ENCODE measurements at regions not wholly inside any gene's neighbourhood (a gene's known extent, or its start where the extent isn't known, plus 50 kb on each side); places are given as distances from the start of the nearest gene placed in this dataset.
"Not testable (repeated sequence)": the region's sequence is repeated elsewhere in the genome, so short reads cannot be mapped to it uniquely, and the experiment has no call there.

DNA sequence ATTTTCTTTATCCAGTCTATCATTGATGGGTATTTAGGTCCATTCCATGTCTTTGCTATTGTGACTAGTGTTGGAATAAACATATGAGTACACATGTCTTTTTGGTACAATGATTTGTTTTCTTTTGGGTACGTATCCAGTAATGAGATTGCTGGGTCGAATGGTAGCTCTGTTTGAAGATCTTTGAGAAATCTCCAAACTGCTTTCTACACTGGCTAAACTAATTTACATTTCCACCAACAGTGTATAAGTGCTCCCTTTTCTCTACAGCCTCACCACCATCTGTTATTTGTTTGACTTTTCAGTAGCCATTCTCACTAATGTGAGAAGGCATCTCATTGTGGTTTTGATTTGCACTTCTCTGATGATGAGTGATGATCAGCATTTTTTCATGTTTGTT lies 103.7 kb downstream of the GOSR1 start:
- ATAC-seq (ENCODE audit: poor library complexity): no peak
- H3K27ac ChIP-seq (ENCODE audit: low read depth in 1 of 2, low read length in 2 of 2): no peak overlapping the region
- TF ChIP-seq, protein P1, sequence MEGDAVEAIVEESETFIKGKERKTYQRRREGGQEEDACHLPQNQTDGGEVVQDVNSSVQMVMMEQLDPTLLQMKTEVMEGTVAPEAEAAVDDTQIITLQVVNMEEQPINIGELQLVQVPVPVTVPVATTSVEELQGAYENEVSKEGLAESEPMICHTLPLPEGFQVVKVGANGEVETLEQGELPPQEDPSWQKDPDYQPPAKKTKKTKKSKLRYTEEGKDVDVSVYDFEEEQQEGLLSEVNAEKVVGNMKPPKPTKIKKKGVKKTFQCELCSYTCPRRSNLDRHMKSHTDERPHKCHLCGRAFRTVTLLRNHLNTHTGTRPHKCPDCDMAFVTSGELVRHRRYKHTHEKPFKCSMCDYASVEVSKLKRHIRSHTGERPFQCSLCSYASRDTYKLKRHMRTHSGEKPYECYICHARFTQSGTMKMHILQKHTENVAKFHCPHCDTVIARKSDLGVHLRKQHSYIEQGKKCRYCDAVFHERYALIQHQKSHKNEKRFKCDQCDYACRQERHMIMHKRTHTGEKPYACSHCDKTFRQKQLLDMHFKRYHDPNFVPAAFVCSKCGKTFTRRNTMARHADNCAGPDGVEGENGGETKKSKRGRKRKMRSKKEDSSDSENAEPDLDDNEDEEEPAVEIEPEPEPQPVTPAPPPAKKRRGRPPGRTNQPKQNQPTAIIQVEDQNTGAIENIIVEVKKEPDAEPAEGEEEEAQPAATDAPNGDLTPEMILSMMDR (IDR thresholded peaks at IDR 0.05): no peak
- H3K27me3 ChIP-seq (ENCODE audit: control insufficient read depth in 1 of 2, insufficient read depth in 2 of 2, low read length in 2 of 2): no peaks in the 10 kb centered on the region
- no peaks in the 10 kb centered on the region for H3K36me3 Mint-ChIP-seq (ENCODE audit: low read depth)
- CTCF ChIA-PET: no interaction called here
- no peak overlapping the region for H3K4me3 ChIP-seq (ENCODE audit: low read length)
- no peak overlapping the region for H3K4me3 Mint-ChIP-seq
- H3K27ac Mint-ChIP-seq: no peak overlapping the region
- POLR2A ChIA-PET: no interaction called here
- intact Hi-C loops (cut with DNase I, micrococcal nuclease): no loop called here
- H3K36me3 ChIP-seq (ENCODE audit: insufficient read depth, low read length): no peaks in the 10 kb centered on the region
- peaks cover 5% of the 10 kb centered on the region for H3K4me1 Mint-ChIP-seq (ENCODE audit: low read depth)
- no peaks in the 10 kb centered on the region for H3K9me3 Mint-ChIP-seq
- H3K4me1 ChIP-seq (ENCODE audit: insufficient read depth, low read length): no peaks in the 10 kb centered on the region
- DNase-seq: no peak
- H3K9me3 ChIP-seq (ENCODE audit: control insufficient read depth in 1 of 2, insufficient read depth in 1 of 2, low read length in 2 of 2): no peaks in the 10 kb centered on the region
- no peaks in the 10 kb centered on the region for H3K27me3 Mint-ChIP-seq

DNA sequence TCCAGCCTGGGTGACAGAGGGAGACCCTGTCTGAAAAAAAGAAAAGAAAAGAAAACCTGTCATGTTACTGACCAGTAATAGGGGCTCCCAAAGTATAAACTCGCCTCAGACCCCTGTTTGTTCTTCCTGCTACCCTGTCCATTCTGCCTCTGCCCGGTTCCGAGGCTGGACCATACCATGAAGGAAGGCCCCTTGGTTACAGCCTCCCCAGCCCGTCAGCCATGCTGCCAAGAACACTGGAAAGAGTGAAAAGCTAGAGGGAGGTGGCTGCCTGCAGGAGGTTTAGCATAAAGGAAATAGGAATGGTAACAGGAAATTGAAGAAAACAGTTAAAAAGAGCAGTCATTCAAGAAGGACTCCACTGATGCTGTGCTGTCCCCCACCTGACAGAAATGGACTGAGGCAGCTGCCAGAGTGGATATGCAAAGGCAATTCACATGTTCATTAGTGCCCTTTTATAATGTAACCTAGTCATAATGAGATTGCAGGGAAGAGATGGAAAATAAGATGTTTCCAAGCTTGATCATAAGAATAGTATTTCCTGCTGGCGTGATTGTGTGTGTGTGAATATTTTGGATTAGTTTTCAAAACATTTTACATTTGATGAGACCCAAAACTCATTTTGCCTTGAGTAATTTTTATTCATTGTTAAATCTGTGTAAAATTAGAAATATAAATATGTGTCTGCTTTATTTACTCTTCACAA lies 102.6 kb downstream of the GOSR1 start:
- ATAC-seq (ENCODE audit: poor library complexity) (no peak), DNase-seq (no peak)
- no peak overlapping the region for H3K27ac Mint-ChIP-seq
- H3K4me3 Mint-ChIP-seq: peak overlapping the region; percentile 40
- peaks cover 5% of the 10 kb centered on the region for H3K4me1 Mint-ChIP-seq (ENCODE audit: low read depth)
- Histone ChIP-seq H3K4me1 (ENCODE audit: insufficient read depth, low read length) (no peaks in the 10 kb centered on the region), H3K9me3 (ENCODE audit: control insufficient read depth in 1 of 2, insufficient read depth in 1 of 2, low read length in 2 of 2) (no peaks in the 10 kb centered on the region), H3K4me3 (ENCODE audit: low read length) (no peak overlapping the region), H3K36me3 (ENCODE audit: insufficient read depth, low read length) (no peaks in the 10 kb centered on the region), H3K27me3 (ENCODE audit: control insufficient read depth in 1 of 2, insufficient read depth in 2 of 2, low read length in 2 of 2) (no peaks in the 10 kb centered on the region), H3K27ac (ENCODE audit: low read depth in 1 of 2, low read length in 2 of 2) (no peak overlapping the region)
- no peaks in the 10 kb centered on the region for H3K27me3 Mint-ChIP-seq
- POLR2A ChIA-PET: no interaction called here
- CTCF ChIA-PET: no interaction called here
- H3K36me3 Mint-ChIP-seq (ENCODE audit: low read depth): no peaks in the 10 kb centered on the region
- no peaks in the 10 kb centered on the region for H3K9me3 Mint-ChIP-seq
- intact Hi-C loops (cut with DNase I, micrococcal nuclease): no loop called here
- TF ChIP-seq, protein P1 (IDR thresholded peaks at IDR 0.05): no peak

DNA sequence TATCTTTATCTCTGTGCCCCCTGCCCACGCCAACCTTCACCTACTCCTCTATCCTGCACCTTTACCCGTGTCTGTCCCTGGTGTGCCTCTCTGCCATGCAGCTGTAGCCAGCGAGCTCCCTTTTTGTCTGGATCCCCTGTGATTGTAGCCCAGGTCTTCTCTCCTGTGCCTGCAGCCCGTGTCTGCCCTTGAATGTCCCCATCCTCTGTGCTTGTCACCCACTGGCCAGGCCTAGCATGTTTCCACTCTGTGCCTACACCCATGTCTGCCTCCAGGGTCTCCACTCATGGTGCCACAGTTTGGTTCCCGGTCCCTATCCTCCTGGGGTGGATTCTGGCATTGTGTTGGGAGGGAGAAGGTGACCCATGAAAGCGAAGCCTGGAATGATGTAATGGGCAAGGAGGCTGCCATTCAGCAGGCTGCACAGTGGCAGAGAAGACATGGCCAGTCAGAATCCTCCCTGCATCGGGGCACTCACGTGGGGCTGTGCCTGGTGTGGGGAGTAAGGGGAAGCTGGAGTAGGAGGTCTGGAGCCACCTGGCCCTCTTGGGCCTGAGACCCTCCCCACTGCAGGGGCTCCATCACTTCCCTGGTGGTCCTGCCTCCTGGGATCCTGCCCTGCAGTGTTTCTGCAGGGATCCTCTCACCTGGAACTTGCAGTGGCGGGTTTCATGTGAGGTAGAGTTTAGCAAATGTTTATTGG lies 101.0 kb downstream of the GOSR1 start:
- peak overlapping the region; percentile 82 for H3K4me3 Mint-ChIP-seq
- POLR2A ChIA-PET; H3K36me3 Mint-ChIP-seq (ENCODE audit: low read depth); ATAC-seq (ENCODE audit: poor library complexity); H3K27me3 Mint-ChIP-seq; H3K36me3 ChIP-seq (ENCODE audit: insufficient read depth, low read length); H3K27ac ChIP-seq (ENCODE audit: low read depth in 1 of 2, low read length in 2 of 2); intact Hi-C loops (cut with DNase I, micrococcal nuclease); H3K27ac Mint-ChIP-seq; H3K4me3 ChIP-seq (ENCODE audit: low read length); H3K9me3 Mint-ChIP-seq; H3K4me1 Mint-ChIP-seq (ENCODE audit: low read depth); CTCF ChIA-PET; H3K4me1 ChIP-seq (ENCODE audit: insufficient read depth, low read length); DNase-seq; H3K9me3 ChIP-seq (ENCODE audit: control insufficient read depth in 1 of 2, insufficient read depth in 1 of 2, low read length in 2 of 2); H3K27me3 ChIP-seq (ENCODE audit: control insufficient read depth in 1 of 2, insufficient read depth in 2 of 2, low read length in 2 of 2): not testable (repeated sequence)
